ENCODE measurements at regions not wholly inside any gene's neighbourhood (a gene's known extent, or its start where the extent isn't known, plus 50 kb on each side); places are given as distances from the start of the nearest gene placed in this dataset.

- H3K9me3 Mint-ChIP-seq, result no peaks in the 10 kb centered on the region
- no peaks in the 10 kb centered on the region for H3K4me1 Mint-ChIP-seq
- DNase-seq (ENCODE audit: low spot score in 2 of 2) (no peak), ATAC-seq (no peak)
- no peaks in the 10 kb centered on the region for H3K36me3 Mint-ChIP-seq
- H3K27ac Mint-ChIP-seq, result no peak overlapping the region
- no peak overlapping the region for H3K4me3 Mint-ChIP-seq
Measured at GRCh38 chr10:44771233-44771995, 139.7 kb upstream of the TMEM72 start.

GRCh38 chr10:44773565-44773964, 137.6 kb upstream of the TMEM72 start:
- H3K9me3 Mint-ChIP-seq, result no peaks in the 10 kb centered on the region
- H3K27ac Mint-ChIP-seq, result no peak overlapping the region
- no peaks in the 10 kb centered on the region for H3K4me1 Mint-ChIP-seq
- no peak overlapping the region for H3K4me3 Mint-ChIP-seq
- no peaks in the 10 kb centered on the region for H3K36me3 Mint-ChIP-seq
- ATAC-seq (peak; percentile 27), DNase-seq (ENCODE audit: low spot score in 2 of 2) (no peak)

- Mint-ChIP-seq H3K9me3 (no peaks in the 10 kb centered on the region), H3K4me1 (no peaks in the 10 kb centered on the region), H3K4me3 (no peak overlapping the region), H3K27ac (no peak overlapping the region), H3K36me3 (no peaks in the 10 kb centered on the region)
- DNase-seq (ENCODE audit: low spot score in 2 of 2) (no peak), ATAC-seq (peak; percentile 31)
Measured at GRCh38 chr10:44774676-44775401, 136.3 kb upstream of the TMEM72 start.

GRCh38 chr10:44775402-44775741, 135.8 kb upstream of the TMEM72 start:
- ATAC-seq (peak; percentile 38), DNase-seq (ENCODE audit: low spot score in 2 of 2) (no peak)
- Mint-ChIP-seq H3K9me3 (no peaks in the 10 kb centered on the region), H3K4me3 (no peak overlapping the region), H3K27ac (no peak overlapping the region), H3K36me3 (no peaks in the 10 kb centered on the region), H3K4me1 (no peaks in the 10 kb centered on the region)

- Mint-ChIP-seq H3K9me3 (no peaks in the 10 kb centered on the region), H3K4me1 (no peaks in the 10 kb centered on the region), H3K27ac (no peak overlapping the region), H3K36me3 (no peaks in the 10 kb centered on the region), H3K4me3 (no peak overlapping the region)
- ATAC-seq (no peak), DNase-seq (ENCODE audit: low spot score in 2 of 2) (no peak)
Measured at GRCh38 chr10:44776181-44776580, 135.0 kb upstream of the TMEM72 start.

GRCh38 chr10:44779511-44779910, 131.6 kb upstream of the TMEM72 start:
- H3K9me3 Mint-ChIP-seq, result no peaks in the 10 kb centered on the region
- no peaks in the 10 kb centered on the region for H3K36me3 Mint-ChIP-seq
- no peaks in the 10 kb centered on the region for H3K4me1 Mint-ChIP-seq
- DNase-seq (ENCODE audit: low spot score in 2 of 2) (no peak), ATAC-seq (no peak)
- H3K27ac Mint-ChIP-seq, result no peak overlapping the region
- no peak overlapping the region for H3K4me3 Mint-ChIP-seq

- no peak overlapping the region for H3K4me3 Mint-ChIP-seq
- DNase-seq (ENCODE audit: low spot score in 2 of 2), result no peak
- H3K9me3 Mint-ChIP-seq, result no peaks in the 10 kb centered on the region
- no peaks in the 10 kb centered on the region for H3K4me1 Mint-ChIP-seq
- no peak for ATAC-seq
- H3K27ac Mint-ChIP-seq, result no peak overlapping the region
- H3K36me3 Mint-ChIP-seq, result no peaks in the 10 kb centered on the region
Measured at GRCh38 chr10:44780426-44780825, 130.7 kb upstream of the TMEM72 start.

GRCh38 chr10:44781131-44781530, 130.0 kb upstream of the TMEM72 start:
- no peak overlapping the region for H3K27ac Mint-ChIP-seq
- H3K4me1 Mint-ChIP-seq, result no peaks in the 10 kb centered on the region
- ATAC-seq (no peak), DNase-seq (ENCODE audit: low spot score in 2 of 2) (no peak)
- no peaks in the 10 kb centered on the region for H3K36me3 Mint-ChIP-seq
- H3K4me3 Mint-ChIP-seq, result no peak overlapping the region
- no peaks in the 10 kb centered on the region for H3K9me3 Mint-ChIP-seq

GRCh38 chr10:44786286-44786850, 124.8 kb upstream of the TMEM72 start:
- no peak for ATAC-seq
- no peaks in the 10 kb centered on the region for H3K4me1 Mint-ChIP-seq
- DNase-seq (ENCODE audit: low spot score in 2 of 2), result no peak
- no peaks in the 10 kb centered on the region for H3K36me3 Mint-ChIP-seq
- H3K4me3 Mint-ChIP-seq, result no peak overlapping the region
- H3K9me3 Mint-ChIP-seq, result no peaks in the 10 kb centered on the region
- H3K27ac Mint-ChIP-seq, result no peak overlapping the region

- DNase-seq (ENCODE audit: low spot score in 2 of 2) (no peak), ATAC-seq (no peak)
- Mint-ChIP-seq H3K4me1 (no peaks in the 10 kb centered on the region), H3K9me3 (no peaks in the 10 kb centered on the region), H3K4me3 (no peak overlapping the region), H3K27ac (no peak overlapping the region), H3K36me3 (no peaks in the 10 kb centered on the region)
Measured at GRCh38 chr10:44787480-44788075, 123.6 kb upstream of the TMEM72 start.

- DNase-seq (ENCODE audit: low spot score in 2 of 2), result no peak
- peak; percentile 20 for ATAC-seq
- Mint-ChIP-seq H3K4me3 (no peak overlapping the region), H3K36me3 (no peaks in the 10 kb centered on the region), H3K27ac (no peak overlapping the region), H3K9me3 (no peaks in the 10 kb centered on the region), H3K4me1 (no peaks in the 10 kb centered on the region)
Measured at GRCh38 chr10:44788147-44789129, 122.7 kb upstream of the TMEM72 start.

GRCh38 chr10:44792119-44792775, 118.9 kb upstream of the TMEM72 start:
- no peak for ATAC-seq
- Mint-ChIP-seq H3K27ac (no peak overlapping the region), H3K4me1 (no peaks in the 10 kb centered on the region), H3K9me3 (no peaks in the 10 kb centered on the region), H3K4me3 (no peak overlapping the region), H3K36me3 (no peaks in the 10 kb centered on the region)
- no peak for DNase-seq (ENCODE audit: low spot score in 2 of 2)

GRCh38 chr10:44799966-44800365, 111.2 kb upstream of the TMEM72 start:
- no peaks in the 10 kb centered on the region for H3K9me3 Mint-ChIP-seq
- no peak for DNase-seq (ENCODE audit: low spot score in 2 of 2)

More at GRCh38 chr10:44799966-44800365, 111.2 kb upstream of the TMEM72 start:
- no peak for ATAC-seq
- Mint-ChIP-seq H3K4me1 (no peaks in the 10 kb centered on the region), H3K27ac (no peak overlapping the region), H3K36me3 (no peaks in the 10 kb centered on the region), H3K4me3 (no peak overlapping the region)
